Adrenal gland (tissue), 5 donors: ENCODE measurements at regions not wholly inside any gene's neighbourhood (a gene's known extent, or its start where the extent isn't known, plus 50 kb on each side); places are given as distances from the start of the nearest gene placed in this dataset.
"Not testable (repeated sequence)": the region's sequence is repeated elsewhere in the genome, so short reads cannot be mapped to it uniquely, and the experiment has no call there.

Source experiments
- CTCF ChIP-seq, 6 experiments: fragments of 450-650 bp in 4 of 6; fragments of 200-600 bp in 2 of 6; sonication (generic) in 1 of 6; IDR thresholded peaks; 1 replicate in 5 of 6; 2 replicates in 1 of 6; pipeline versions ENCODE4 v1.5.1 to v1.8.0; 2016 to 2021; ENCODE audit warnings: antibody characterized with exemption in 6 of 6, mild to moderate bottlenecking in 2 of 6, moderate library complexity in 1 of 6
- POLR2A ChIP-seq, 2 donors: fragments of 450-650 bp; IDR thresholded peaks; one replicate each; pipeline ENCODE4 v1.6.1; 2017; ENCODE audit warnings: antibody characterized with exemption in 2 of 2, mild to moderate bottlenecking in 2 of 2, moderate library complexity in 1 of 2
- donor health status: DM: no; HTN: no; CAD: no.

DNA sequence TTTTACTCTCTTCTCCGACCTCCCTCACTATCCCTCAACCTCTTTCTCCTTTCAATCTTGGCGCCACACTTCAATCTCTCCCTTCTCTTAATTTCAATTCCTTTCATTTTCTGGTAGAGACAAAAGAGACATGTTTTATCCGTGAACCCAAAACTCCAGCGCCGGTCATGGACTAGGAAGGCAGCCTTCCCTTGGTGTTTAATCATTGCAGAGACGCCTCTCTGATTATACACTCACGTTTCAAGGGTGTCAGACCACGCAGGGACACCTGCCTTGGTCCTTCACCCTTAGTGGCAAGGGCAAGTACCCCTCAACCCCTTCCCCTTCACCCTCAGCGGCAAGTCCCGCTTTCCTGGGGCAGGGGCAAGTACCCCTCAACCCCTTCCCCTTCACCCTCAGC is 92.3 kb upstream of the CCDC180 start:
- not testable (repeated sequence) for TF ChIP-seq CTCF, POLR2A (IDR thresholded peaks at IDR 0.05)
